Nephron progenitor cell (in vitro differentiated cells): ENCODE measurements at regions not wholly inside any gene's neighbourhood (a gene's known extent, or its start where the extent isn't known, plus 50 kb on each side); places are given as distances from the start of the nearest gene placed in this dataset.
A peak's percentile ranks its signal among the peaks of the same experiment; 100 is the strongest.

Experiments
- DNase-seq: peaks from one replicate; pipeline ENCODE4 v3.0.0; 2021
- H3K27ac Mint-ChIP-seq: 2 replicates; pipeline ENCODE4 v1.8.0; 2021; ENCODE audit warnings: mild to moderate bottlenecking, moderate library complexity, mixed read lengths
- H3K27me3 Mint-ChIP-seq: 2 replicates; pipeline ENCODE4 v1.8.0; 2021; ENCODE audit warnings: mild to moderate bottlenecking, low read depth, mixed read lengths; ENCODE audit not compliant: poor library complexity
- H3K36me3 Mint-ChIP-seq: 2 replicates; pipeline ENCODE4 v1.8.0; 2021; ENCODE audit warnings: low read depth, mixed read lengths
- H3K4me1 Mint-ChIP-seq: 2 replicates; pipeline ENCODE4 v1.8.0; 2021; ENCODE audit warnings: mixed read lengths
- H3K4me3 Mint-ChIP-seq: 2 replicates; pipeline ENCODE4 v1.8.0; 2021; ENCODE audit warnings: mild to moderate bottlenecking, moderate library complexity, mixed read lengths
- H3K9me3 Mint-ChIP-seq: 2 replicates; pipeline ENCODE4 v1.8.0; 2021; ENCODE audit warnings: mild to moderate bottlenecking, moderate library complexity, mixed read lengths
- CTCF ChIP-seq: fragments of 200-600 bp; sonication (generic); IDR thresholded peaks from 2 replicates; pipeline ENCODE4 v1.5.0; 2021; ENCODE audit warnings: antibody characterized with exemption

DNA sequence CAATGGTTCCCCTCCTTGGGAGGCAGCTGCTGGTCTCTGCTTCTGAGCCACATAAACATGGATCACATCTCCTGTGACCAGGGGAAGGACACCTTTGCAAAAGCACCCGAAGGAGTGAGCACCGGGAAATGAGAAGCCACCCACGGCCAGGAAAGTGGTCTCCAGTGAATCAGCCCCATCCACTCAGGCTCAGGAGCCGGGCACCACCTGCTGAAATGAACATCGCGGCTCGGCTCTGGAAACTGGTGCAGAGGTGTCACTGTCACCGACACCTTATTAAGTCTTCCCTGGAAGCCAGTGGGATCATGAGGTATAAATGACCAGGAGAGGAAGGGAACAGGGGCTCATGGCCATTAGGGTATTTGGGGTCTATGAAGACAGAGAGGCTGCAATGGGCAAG lies 207.2 kb upstream of the C1orf174 start:
- Mint-ChIP-seq H3K4me3 (no peak overlapping the region), H3K4me1 (peaks cover 26% of the 10 kb centered on the region), H3K9me3 (peaks cover 4% of the 10 kb centered on the region), H3K27me3 (peaks cover 10% of the 10 kb centered on the region), H3K36me3 (no peaks in the 10 kb centered on the region), H3K27ac (no peak overlapping the region)
- TF ChIP-seq CTCF = no peak
- no peak for DNase-seq

GRCh38 chr1:4108331-4108730 lies 208.3 kb upstream of the C1orf174 start:
- DNase-seq = peak; percentile 46
- TF ChIP-seq CTCF = no peak
- peaks cover 12% of the 10 kb centered on the region for H3K9me3 Mint-ChIP-seq
- peaks cover 10% of the 10 kb centered on the region for H3K27me3 Mint-ChIP-seq
- H3K27ac Mint-ChIP-seq = peak overlapping the region; percentile 96
- H3K36me3 Mint-ChIP-seq = peaks cover under 1% of the 10 kb centered on the region
- peaks cover 23% of the 10 kb centered on the region for H3K4me1 Mint-ChIP-seq
- H3K4me3 Mint-ChIP-seq = no peak overlapping the region

DNA sequence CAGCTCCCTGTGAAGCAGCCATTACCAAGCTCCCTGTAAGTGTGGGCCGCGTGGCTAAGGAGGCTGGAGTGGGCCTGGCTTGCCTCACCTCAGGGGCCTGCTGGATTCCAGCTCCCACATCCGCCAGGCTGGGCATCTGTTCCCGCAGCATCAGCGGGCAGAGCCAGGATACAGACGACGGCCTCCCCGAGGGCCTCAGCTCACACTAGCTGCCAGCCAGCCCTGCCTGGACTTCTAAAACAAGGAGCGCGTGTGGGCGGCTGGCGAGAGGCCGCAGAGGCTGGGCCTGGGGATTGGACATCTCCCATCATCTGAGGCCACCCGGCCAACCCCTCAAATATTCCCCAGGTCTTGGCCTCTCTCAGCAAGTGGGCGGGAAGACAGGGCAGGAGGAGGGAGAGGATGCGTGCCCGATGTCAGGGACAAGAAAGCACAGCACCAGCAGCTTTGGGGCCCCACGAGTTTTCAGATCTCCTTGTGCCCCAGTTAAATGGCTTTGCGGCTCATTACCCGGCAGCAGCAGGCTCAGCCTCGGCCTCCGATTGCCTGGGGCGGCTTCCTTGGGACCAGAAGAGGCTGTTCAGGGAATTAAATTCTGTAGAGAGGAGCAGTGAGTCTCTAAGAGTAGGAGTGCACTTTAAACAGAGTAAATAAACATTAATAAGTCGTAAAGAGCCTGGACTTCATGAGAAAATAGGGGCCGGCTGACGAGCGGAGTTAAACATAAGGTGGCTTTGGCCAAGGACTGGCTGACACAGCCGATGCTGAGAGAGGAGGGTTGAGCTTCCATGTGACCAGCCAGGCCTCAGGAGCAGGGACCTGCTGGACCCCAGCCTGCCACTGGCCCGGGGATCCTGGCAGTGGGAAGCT lies 208.9 kb upstream of the C1orf174 start:
- peak overlapping the region; percentile 96 for H3K27ac Mint-ChIP-seq
- peak; percentile 24 for DNase-seq
- TF ChIP-seq CTCF = no peak
- H3K36me3 Mint-ChIP-seq = peaks cover 7% of the 10 kb centered on the region
- H3K27me3 Mint-ChIP-seq = peaks cover 10% of the 10 kb centered on the region
- no peak overlapping the region for H3K4me3 Mint-ChIP-seq
- H3K9me3 Mint-ChIP-seq = peaks cover 18% of the 10 kb centered on the region
- peaks cover 23% of the 10 kb centered on the region for H3K4me1 Mint-ChIP-seq

- no peak overlapping the region for H3K4me3 Mint-ChIP-seq
- H3K4me1 Mint-ChIP-seq = peaks cover 23% of the 10 kb centered on the region
- peaks cover 23% of the 10 kb centered on the region for H3K9me3 Mint-ChIP-seq
- H3K36me3 Mint-ChIP-seq = peaks cover 10% of the 10 kb centered on the region
- DNase-seq = no peak
- no peak for TF ChIP-seq CTCF
- no peak overlapping the region for H3K27ac Mint-ChIP-seq
- peaks cover 10% of the 10 kb centered on the region for H3K27me3 Mint-ChIP-seq
Observed at GRCh38 chr1:4109628-4109940, 209.5 kb upstream of the C1orf174 start.

DNA sequence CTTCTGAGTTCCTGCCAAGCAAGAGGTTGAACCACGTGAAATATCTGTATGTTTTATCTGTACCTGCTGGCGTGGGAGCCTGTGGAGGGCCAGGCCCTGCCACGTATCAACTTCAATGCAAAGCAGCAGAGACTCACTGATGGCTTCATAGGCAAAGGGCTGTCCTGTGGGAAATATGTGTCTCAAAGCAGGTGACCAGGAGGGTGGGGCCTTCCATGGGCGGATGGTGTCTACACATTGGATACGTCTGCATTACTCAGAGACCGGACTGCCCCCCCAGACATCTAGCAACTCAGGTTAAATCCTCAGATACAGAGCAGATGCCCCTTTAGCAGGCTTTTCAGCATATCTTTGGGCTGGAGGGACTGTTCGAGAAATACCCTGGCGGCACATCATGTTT lies 210.8 kb upstream of the C1orf174 start:
- Mint-ChIP-seq H3K27ac (no peak overlapping the region), H3K9me3 (peaks cover 24% of the 10 kb centered on the region), H3K27me3 (peaks cover 15% of the 10 kb centered on the region), H3K4me3 (no peak overlapping the region), H3K36me3 (peaks cover 10% of the 10 kb centered on the region), H3K4me1 (peaks cover 23% of the 10 kb centered on the region)
- no peak for TF ChIP-seq CTCF
- DNase-seq = no peak

GRCh38 chr1:4113897-4114296 lies 213.8 kb upstream of the C1orf174 start:
- Mint-ChIP-seq H3K36me3 (peaks cover 10% of the 10 kb centered on the region), H3K4me1 (peaks cover 17% of the 10 kb centered on the region), H3K9me3 (peaks cover 24% of the 10 kb centered on the region), H3K27me3 (peaks cover 22% of the 10 kb centered on the region), H3K27ac (no peak overlapping the region), H3K4me3 (no peak overlapping the region)
- no peak for TF ChIP-seq CTCF
- DNase-seq = no peak
